B cell (primary cell): ENCODE measurements at regions not wholly inside any gene's neighbourhood (a gene's known extent, or its start where the extent isn't known, plus 50 kb on each side); places are given as distances from the start of the nearest gene placed in this dataset.

ENCODE experiments used
- ATAC-seq: fragments of 200-7000 bp; cut with Tn5 transposase; one replicate; pipeline ENCODE4 v1.10.0; 2021; ENCODE audit warnings: low read depth, mild to moderate bottlenecking, moderate number of reproducible peaks, moderate library complexity
- CTCF ChIA-PET: fragments of 350-600 bp; sonication (Branson Sonifier 250); formaldehyde crosslinking; loops from one replicate; lab custom pipeline; 2021; ENCODE audit warnings: antibody characterized with exemption, inconsistent platforms; lab: Charles Lee
- POLR2A ChIA-PET: fragments of 350-600 bp; sonication (Branson Sonifier 250); formaldehyde crosslinking; loops from one replicate; lab custom pipeline; 2021; ENCODE audit warnings: antibody characterized with exemption; lab: Charles Lee
- DNase-seq: peaks from one replicate; pipeline ENCODE4 v3.0.0; 2013
- H2AFZ ChIP-seq: 2 replicates; pipeline ENCODE4 v1.6.1; 2012; ENCODE audit warnings: mild to moderate bottlenecking, low read depth, low read length; ENCODE audit not compliant: insufficient read depth, poor library complexity, severe bottlenecking
- H3K27ac ChIP-seq, 2 donors: 1 replicate in 1 of 2; 2 replicates in 1 of 2; pipeline ENCODE4 v1.5.1; 2012 to 2013; ENCODE audit warnings: low read length in 2 of 2, mild to moderate bottlenecking in 2 of 2, moderate library complexity in 1 of 2
- H3K27me3 ChIP-seq, 4 experiments: fragments of 200-600 bp in 1 of 4; sonication (generic) in 1 of 4; replicated peaks in 1 of 4; 1 replicate in 2 of 4; 2 replicates in 2 of 4; pipeline versions ENCODE4 v1.6.1 to v1.7.0; 2013 to 2016; ENCODE audit warnings: low read length in 3 of 4, mild to moderate bottlenecking in 2 of 4, mixed read lengths in 1 of 4, moderate library complexity in 1 of 4; ENCODE audit not compliant: insufficient read depth in 4 of 4, control insufficient read depth in 3 of 4; ENCODE audit errors: control extremely low read depth in 1 of 4
- H3K36me3 ChIP-seq, 2 experiments: replicated peaks in 1 of 2; 1 replicate in 1 of 2; 2 replicates in 1 of 2; pipeline versions ENCODE4 v1.6.1 to v1.7.1; 2013; ENCODE audit warnings: low read length in 1 of 2; ENCODE audit not compliant: insufficient read depth in 2 of 2, control insufficient read depth in 1 of 2; ENCODE audit errors: control extremely low read depth in 1 of 2, extremely low read depth in 1 of 2
- H3K4me1 ChIP-seq, 2 donors: fragments of 200-600 bp in 1 of 2; sonication (generic) in 1 of 2; 1 replicate in 1 of 2; 2 replicates in 1 of 2; pipeline versions ENCODE4 v1.5.1 to v1.6.1; 2013 to 2017; ENCODE audit warnings: low read length in 2 of 2; ENCODE audit not compliant: control insufficient read depth in 2 of 2, insufficient read depth in 2 of 2
- H3K4me2 ChIP-seq: replicated peaks from 2 replicates; pipeline ENCODE3; 2012; ENCODE audit warnings: mild to moderate bottlenecking, low read depth, low read length; ENCODE audit not compliant: poor library complexity, severe bottlenecking
- H3K4me3 ChIP-seq, 5 experiments: fragments of 200-600 bp in 1 of 5; sonication (generic) in 1 of 5; 1 replicate in 3 of 5; 2 replicates in 2 of 5; pipeline versions ENCODE4 v1.5.1 to v1.7.0; 2011 to 2016; ENCODE audit warnings: low read length in 4 of 5, mild to moderate bottlenecking in 4 of 5, low read depth in 2 of 5, control low read depth in 1 of 5, moderate library complexity in 1 of 5; ENCODE audit not compliant: insufficient read depth in 1 of 5; ENCODE audit errors: control extremely low read depth in 1 of 5, extremely low read depth in 1 of 5
- H3K79me2 ChIP-seq: fragments of 200-600 bp; sonication (generic); one replicate; pipeline ENCODE4 v1.6.0; 2016; ENCODE audit warnings: low read length; ENCODE audit not compliant: control insufficient read depth, insufficient read depth
- H3K9ac ChIP-seq: fragments of 200-600 bp; sonication (generic); 2 replicates; pipeline ENCODE4 v1.6.1; 2017; ENCODE audit warnings: mild to moderate bottlenecking, low read length, moderate library complexity
- H3K9me3 ChIP-seq, 3 donors: one replicate each; pipeline versions ENCODE4 v1.6.1 to v1.7.1; 2013; ENCODE audit warnings: low read length in 2 of 3; ENCODE audit not compliant: control insufficient read depth in 2 of 3, insufficient read depth in 1 of 3; ENCODE audit errors: control extremely low read depth in 1 of 3
- H4K20me1 ChIP-seq: 2 replicates; pipeline ENCODE4 v1.6.0; 2012; ENCODE audit warnings: mild to moderate bottlenecking, low read length; ENCODE audit not compliant: insufficient read depth, control insufficient read depth, poor library complexity, severe bottlenecking
- H3K27ac Mint-ChIP-seq: one replicate; pipeline ENCODE4 v1.8.0; 2021; ENCODE audit warnings: mixed read lengths
- H3K27me3 Mint-ChIP-seq: one replicate; pipeline ENCODE4 v1.8.0; 2021; ENCODE audit warnings: mixed read lengths
- H3K4me1 Mint-ChIP-seq: one replicate; pipeline ENCODE4 v1.8.0; 2021; ENCODE audit warnings: mixed read lengths
- H3K4me3 Mint-ChIP-seq: one replicate; pipeline ENCODE4 v1.8.0; 2021; ENCODE audit warnings: mixed read lengths
- H3K9me3 Mint-ChIP-seq: one replicate; pipeline ENCODE4 v1.8.0; 2022; ENCODE audit warnings: mixed read lengths; ENCODE audit not compliant: insufficient read depth
- CTCF ChIP-seq: fragments of 200-600 bp; IDR thresholded peaks from one replicate; pipeline ENCODE4 v1.8.0; 2022; ENCODE audit warnings: antibody characterized with exemption, mild to moderate bottlenecking
- EZH2 ChIP-seq: IDR thresholded peaks from 2 replicates; pipeline ENCODE4 v1.6.1; 2012; ENCODE audit warnings: borderline replicate concordance, low read depth, mild to moderate bottlenecking, moderate library complexity, low read length; ENCODE audit not compliant: insufficient read depth, poor library complexity, severe bottlenecking
- WGBS: methylation state at CpG from one replicate; pipeline ENCODE4 v1.1.5; 2013; ENCODE audit warnings: missing lambda C conversion rate; ENCODE audit not compliant: insufficient coverage; 5-methylcytosine and 5-hydroxymethylcytosine counted together
- intact Hi-C: fragments of 100-400 bp; cut with micrococcal nuclease; formaldehyde crosslinking; loops from one replicate; pipeline ENCODE4 v1.10.0; 2022

- Histone ChIP-seq H3K4me2 (no peak overlapping the region), H3K4me1 (no peaks in the 10 kb centered on the region), H3K4me3 (no peak overlapping the region), H3K27me3 (no peaks in the 10 kb centered on the region), H4K20me1 (no peaks in the 10 kb centered on the region), H2AFZ (no peak overlapping the region), H3K79me2 (no peaks in the 10 kb centered on the region), H3K9me3 (no peaks in the 10 kb centered on the region), H3K36me3 (no peaks in the 10 kb centered on the region), H3K9ac (no peak overlapping the region), H3K27ac (no peak overlapping the region)
- Mint-ChIP-seq H3K27ac (no peak overlapping the region), H3K27me3 (no peaks in the 10 kb centered on the region), H3K4me3 (no peak overlapping the region), H3K9me3 (no peaks in the 10 kb centered on the region), H3K4me1 (no peaks in the 10 kb centered on the region)
- intact Hi-C loops: no loop called here
- DNase-seq (no peak), ATAC-seq (no peak)
- ChIA-PET POLR2A (no interaction called here), CTCF (no interaction called here)
- no CpG with 5 or more reads among the region's 2 CpGs for WGBS
- no peak for TF ChIP-seq CTCF
- no peak for TF ChIP-seq EZH2
These were observed 165.6 kb downstream of the MZT1 start for GRCh38 chr13:72561791-72562190.

- no peak overlapping the region for H3K27ac ChIP-seq
- H2AFZ ChIP-seq: no peak overlapping the region
- DNase-seq: no peak
- no peak overlapping the region for H3K4me2 ChIP-seq
- no peaks in the 10 kb centered on the region for H3K4me1 Mint-ChIP-seq
- ChIA-PET POLR2A (no interaction called here), CTCF (no interaction called here)
- no peaks in the 10 kb centered on the region for H4K20me1 ChIP-seq
- H3K36me3 ChIP-seq: no peaks in the 10 kb centered on the region
- H3K27me3 Mint-ChIP-seq: no peaks in the 10 kb centered on the region
- H3K27me3 ChIP-seq: no peaks in the 10 kb centered on the region
- intact Hi-C loops: no loop called here
- H3K27ac Mint-ChIP-seq: no peak overlapping the region
- no peak for ATAC-seq
- no peak for TF ChIP-seq EZH2
- TF ChIP-seq CTCF: no peak
- H3K9me3 ChIP-seq: peaks cover 0 to 1% (median 0%) of the 10 kb centered on the region in 3 donors
- no peaks in the 10 kb centered on the region for H3K79me2 ChIP-seq
- H3K4me1 ChIP-seq: no peaks in the 10 kb centered on the region
- WGBS: no CpG with 5 or more reads among the region's 2 CpGs
- H3K9ac ChIP-seq: no peak overlapping the region
- no peak overlapping the region for H3K4me3 ChIP-seq
- H3K9me3 Mint-ChIP-seq: no peaks in the 10 kb centered on the region
- no peak overlapping the region for H3K4me3 Mint-ChIP-seq
These were observed 167.7 kb downstream of the MZT1 start for GRCh38 chr13:72559716-72560115.
